ENCODE measurements at regions not wholly inside any gene's neighbourhood (a gene's known extent, or its start where the extent isn't known, plus 50 kb on each side); places are given as distances from the start of the nearest gene placed in this dataset.

DNA sequence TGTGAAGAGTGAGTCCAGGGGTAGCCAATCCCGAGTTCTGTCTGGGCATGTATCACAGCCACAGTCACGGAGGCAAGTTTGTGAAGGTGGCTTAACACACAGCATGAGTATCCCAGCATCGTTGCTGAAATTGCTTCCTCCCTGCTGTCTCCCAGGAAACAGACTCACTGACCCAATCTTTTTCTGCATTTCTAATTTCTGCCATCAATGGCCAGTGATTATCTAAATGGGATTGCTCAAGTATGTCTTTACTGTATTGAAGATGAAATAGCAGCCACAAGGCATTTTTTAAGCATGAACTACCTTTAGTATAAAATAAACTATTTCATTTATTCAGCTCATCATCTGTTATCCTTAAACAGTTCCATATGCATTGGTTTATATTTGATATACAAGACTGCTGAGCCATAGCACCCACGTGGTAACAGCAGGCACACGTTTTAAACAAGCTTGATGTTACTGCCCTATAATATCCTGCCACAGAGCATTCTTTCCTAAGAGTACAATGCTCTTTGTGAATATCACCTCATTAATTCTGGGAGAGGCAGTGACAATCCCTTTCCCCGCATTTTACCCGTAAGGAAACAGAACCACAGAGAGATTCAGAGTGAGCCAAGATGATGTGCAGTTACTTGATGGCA, 276.6 kb upstream of the THBS1 start (continued):
- TF ChIP-seq, protein P1, sequence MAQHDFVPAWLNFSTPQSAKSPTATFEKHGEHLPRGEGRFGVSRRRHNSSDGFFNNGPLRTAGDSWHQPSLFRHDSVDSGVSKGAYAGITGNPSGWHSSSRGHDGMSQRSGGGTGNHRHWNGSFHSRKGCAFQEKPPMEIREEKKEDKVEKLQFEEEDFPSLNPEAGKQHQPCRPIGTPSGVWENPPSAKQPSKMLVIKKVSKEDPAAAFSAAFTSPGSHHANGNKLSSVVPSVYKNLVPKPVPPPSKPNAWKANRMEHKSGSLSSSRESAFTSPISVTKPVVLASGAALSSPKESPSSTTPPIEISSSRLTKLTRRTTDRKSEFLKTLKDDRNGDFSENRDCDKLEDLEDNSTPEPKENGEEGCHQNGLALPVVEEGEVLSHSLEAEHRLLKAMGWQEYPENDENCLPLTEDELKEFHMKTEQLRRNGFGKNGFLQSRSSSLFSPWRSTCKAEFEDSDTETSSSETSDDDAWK (CRISPR knock-in tag; IDR thresholded peaks at IDR 0.05), result no peak
- TF ChIP-seq, protein P2, sequence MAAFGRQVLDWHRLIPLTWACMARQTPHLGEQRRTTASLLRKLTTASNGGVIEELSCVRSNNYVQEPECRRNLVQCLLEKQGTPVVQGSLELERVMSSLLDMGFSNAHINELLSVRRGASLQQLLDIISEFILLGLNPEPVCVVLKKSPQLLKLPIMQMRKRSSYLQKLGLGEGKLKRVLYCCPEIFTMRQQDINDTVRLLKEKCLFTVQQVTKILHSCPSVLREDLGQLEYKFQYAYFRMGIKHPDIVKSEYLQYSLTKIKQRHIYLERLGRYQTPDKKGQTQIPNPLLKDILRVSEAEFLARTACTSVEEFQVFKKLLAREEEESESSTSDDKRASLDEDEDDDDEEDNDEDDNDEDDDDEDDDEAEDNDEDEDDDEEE (CRISPR knock-in tag; IDR thresholded peaks at IDR 0.05), result no peak
- TF ChIP-seq ZNF260 (CRISPR knock-in tag; IDR thresholded peaks at IDR 0.05; ENCODE audit: borderline replicate concordance, low read depth) (no peak), MEIS2 (CRISPR knock-in tag; IDR thresholded peaks at IDR 0.05) (no peak)
- TF ChIP-seq, protein P3, sequence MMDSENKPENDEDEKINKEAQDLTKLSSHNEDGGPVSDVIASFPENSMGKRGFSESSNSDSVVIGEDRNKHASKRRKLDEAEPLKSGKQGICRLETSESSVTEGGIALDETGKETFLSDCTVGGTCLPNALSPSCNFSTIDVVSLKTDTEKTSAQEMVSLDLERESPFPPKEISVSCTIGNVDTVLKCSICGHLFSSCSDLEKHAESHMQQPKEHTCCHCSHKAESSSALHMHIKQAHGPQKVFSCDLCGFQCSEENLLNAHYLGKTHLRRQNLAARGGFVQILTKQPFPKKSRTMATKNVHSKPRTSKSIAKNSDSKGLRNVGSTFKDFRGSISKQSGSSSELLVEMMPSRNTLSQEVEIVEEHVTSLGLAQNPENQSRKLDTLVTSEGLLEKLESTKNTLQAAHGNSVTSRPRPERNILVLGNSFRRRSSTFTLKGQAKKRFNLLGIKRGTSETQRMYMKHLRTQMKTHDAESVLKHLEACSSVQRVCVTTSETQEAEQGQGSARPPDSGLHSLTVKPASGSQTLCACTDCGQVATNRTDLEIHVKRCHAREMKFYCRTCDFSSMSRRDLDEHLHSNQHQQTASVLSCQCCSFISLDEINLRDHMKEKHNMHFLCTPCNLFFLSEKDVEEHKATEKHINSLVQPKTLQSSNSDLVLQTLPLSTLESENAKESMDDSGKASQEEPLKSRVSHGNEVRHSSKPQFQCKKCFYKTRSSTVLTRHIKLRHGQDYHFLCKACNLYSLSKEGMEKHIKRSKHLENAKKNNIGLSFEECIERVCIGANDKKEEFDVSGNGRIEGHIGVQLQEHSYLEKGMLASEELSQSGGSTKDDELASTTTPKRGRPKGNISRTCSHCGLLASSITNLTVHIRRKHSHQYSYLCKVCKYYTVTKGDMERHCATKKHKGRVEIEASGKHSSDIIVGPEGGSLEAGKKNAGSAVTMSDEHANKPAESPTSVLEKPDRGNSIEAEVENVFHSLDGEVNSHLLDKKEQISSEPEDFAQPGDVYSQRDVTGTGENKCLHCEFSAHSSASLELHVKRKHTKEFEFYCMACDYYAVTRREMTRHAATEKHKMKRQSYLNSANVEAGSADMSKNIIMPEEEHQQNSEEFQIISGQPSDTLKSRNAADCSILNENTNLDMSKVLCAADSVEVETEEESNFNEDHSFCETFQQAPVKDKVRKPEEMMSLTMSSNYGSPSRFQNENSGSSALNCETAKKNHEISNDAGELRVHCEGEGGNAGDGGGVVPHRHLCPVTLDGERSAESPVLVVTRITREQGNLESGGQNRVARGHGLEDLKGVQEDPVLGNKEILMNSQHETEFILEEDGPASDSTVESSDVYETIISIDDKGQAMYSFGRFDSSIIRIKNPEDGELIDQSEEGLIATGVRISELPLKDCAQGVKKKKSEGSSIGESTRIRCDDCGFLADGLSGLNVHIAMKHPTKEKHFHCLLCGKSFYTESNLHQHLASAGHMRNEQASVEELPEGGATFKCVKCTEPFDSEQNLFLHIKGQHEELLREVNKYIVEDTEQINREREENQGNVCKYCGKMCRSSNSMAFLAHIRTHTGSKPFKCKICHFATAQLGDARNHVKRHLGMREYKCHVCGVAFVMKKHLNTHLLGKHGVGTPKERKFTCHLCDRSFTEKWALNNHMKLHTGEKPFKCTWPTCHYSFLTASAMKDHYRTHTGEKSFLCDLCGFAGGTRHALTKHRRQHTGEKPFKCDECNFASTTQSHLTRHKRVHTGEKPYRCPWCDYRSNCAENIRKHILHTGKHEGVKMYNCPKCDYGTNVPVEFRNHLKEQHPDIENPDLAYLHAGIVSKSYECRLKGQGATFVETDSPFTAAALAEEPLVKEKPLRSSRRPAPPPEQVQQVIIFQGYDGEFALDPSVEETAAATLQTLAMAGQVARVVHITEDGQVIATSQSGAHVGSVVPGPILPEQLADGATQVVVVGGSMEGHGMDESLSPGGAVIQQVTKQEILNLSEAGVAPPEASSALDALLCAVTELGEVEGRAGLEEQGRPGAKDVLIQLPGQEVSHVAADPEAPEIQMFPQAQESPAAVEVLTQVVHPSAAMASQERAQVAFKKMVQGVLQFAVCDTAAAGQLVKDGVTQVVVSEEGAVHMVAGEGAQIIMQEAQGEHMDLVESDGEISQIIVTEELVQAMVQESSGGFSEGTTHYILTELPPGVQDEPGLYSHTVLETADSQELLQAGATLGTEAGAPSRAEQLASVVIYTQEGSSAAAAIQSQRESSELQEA (CRISPR knock-in tag; IDR thresholded peaks at IDR 0.05; ENCODE audit: not compliant biosample characterization), result no peak
- TF ChIP-seq, protein P4, sequence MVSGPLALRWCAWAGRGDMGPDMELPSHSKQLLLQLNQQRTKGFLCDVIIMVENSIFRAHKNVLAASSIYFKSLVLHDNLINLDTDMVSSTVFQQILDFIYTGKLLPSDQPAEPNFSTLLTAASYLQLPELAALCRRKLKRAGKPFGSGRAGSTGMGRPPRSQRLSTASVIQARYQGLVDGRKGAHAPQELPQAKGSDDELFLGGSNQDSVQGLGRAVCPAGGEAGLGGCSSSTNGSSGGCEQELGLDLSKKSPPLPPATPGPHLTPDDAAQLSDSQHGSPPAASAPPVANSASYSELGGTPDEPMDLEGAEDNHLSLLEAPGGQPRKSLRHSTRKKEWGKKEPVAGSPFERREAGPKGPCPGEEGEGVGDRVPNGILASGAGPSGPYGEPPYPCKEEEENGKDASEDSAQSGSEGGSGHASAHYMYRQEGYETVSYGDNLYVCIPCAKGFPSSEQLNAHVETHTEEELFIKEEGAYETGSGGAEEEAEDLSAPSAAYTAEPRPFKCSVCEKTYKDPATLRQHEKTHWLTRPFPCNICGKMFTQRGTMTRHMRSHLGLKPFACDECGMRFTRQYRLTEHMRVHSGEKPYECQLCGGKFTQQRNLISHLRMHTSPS (CRISPR knock-in tag; IDR thresholded peaks at IDR 0.05; ENCODE audit: low read depth), result no peak
